WTC11 (cell line): ENCODE measurements at regions not wholly inside any gene's neighbourhood (a gene's known extent, or its start where the extent isn't known, plus 50 kb on each side); places are given as distances from the start of the nearest gene placed in this dataset.

Experiments
- ATAC-seq: fragments of 200-7000 bp; cut with Tn5 transposase; 2 replicates; pipeline ENCODE4 v1.10.0; 2021; ENCODE audit warnings: mild to moderate bottlenecking, moderate library complexity
- CTCF ChIA-PET: fragments of 300-600 bp; sonication (Branson Sonifier 250); formaldehyde crosslinking; loops from one replicate; lab custom pipeline; 2021; ENCODE audit warnings: antibody characterized with exemption; lab: Charles Lee
- POLR2A ChIA-PET: fragments of 350-600 bp; sonication (Branson Sonifier 250); formaldehyde crosslinking; loops from one replicate; lab custom pipeline; 2021; ENCODE audit warnings: antibody characterized with exemption; lab: Charles Lee
- DNase-seq: peaks from one replicate; pipeline ENCODE4 v3.0.0; 2021; ENCODE audit warnings: low spot score
- H3K27ac Mint-ChIP-seq: 2 replicates; pipeline ENCODE4 v1.8.0; 2021; ENCODE audit warnings: mixed read lengths
- H3K27me3 Mint-ChIP-seq: 2 replicates; pipeline ENCODE4 v1.8.0; 2021; ENCODE audit warnings: low read depth, mild to moderate bottlenecking, moderate library complexity, mixed read lengths
- H3K36me3 Mint-ChIP-seq: 2 replicates; pipeline ENCODE4 v1.8.0; 2021; ENCODE audit warnings: mixed read lengths
- H3K4me1 Mint-ChIP-seq: 2 replicates; pipeline ENCODE4 v1.8.0; 2022; ENCODE audit warnings: mixed read lengths
- H3K4me3 Mint-ChIP-seq: 2 replicates; pipeline ENCODE4 v1.8.0; 2021; ENCODE audit warnings: mild to moderate bottlenecking, moderate library complexity, mixed read lengths
- H3K9me3 Mint-ChIP-seq: 2 replicates; pipeline ENCODE4 v1.8.0; 2021; ENCODE audit warnings: mixed read lengths
- CDX4 ChIP-seq: fragments of 250-450 bp; sonication (Bioruptor Pico); IDR thresholded peaks from 2 replicates; pipeline ENCODE4 v1.9.0; 2021; ENCODE audit warnings: moderate library complexity, mild to moderate bottlenecking, inconsistent platforms, borderline replicate concordance
- CREB1 ChIP-seq: sonication (generic); formaldehyde crosslinking; IDR thresholded peaks from 2 replicates; pipeline ENCODE4 v1.8.0; 2023; ENCODE audit warnings: mild to moderate bottlenecking, missing genetic modification reagents
- E2F5 ChIP-seq: sonication (generic); formaldehyde crosslinking; IDR thresholded peaks from 2 replicates; pipeline ENCODE4 v1.8.1; 2022; ENCODE audit warnings: mild to moderate bottlenecking, moderate library complexity, missing genetic modification reagents
- ELF4 ChIP-seq: sonication (generic); formaldehyde crosslinking; IDR thresholded peaks from 2 replicates; pipeline ENCODE4 v1.8.1; 2022; ENCODE audit warnings: low read depth, mild to moderate bottlenecking, moderate library complexity, missing genetic modification reagents
- ETV6 ChIP-seq: sonication (generic); formaldehyde crosslinking; IDR thresholded peaks from 2 replicates; pipeline ENCODE4 v1.8.1; 2022; ENCODE audit warnings: mild to moderate bottlenecking, missing genetic modification reagents
- GTF2I ChIP-seq: fragments of 250-450 bp; sonication (Bioruptor Pico); conservative IDR thresholded peaks from 2 replicates; pipeline ENCODE4 v1.4.0; 2021; ENCODE audit warnings: mild to moderate bottlenecking
- JUN ChIP-seq: sonication (generic); formaldehyde crosslinking; IDR thresholded peaks from 2 replicates; pipeline ENCODE4 v1.8.0; 2023; ENCODE audit warnings: mild to moderate bottlenecking, missing genetic modification reagents
- TCF7 ChIP-seq: sonication (generic); formaldehyde crosslinking; IDR thresholded peaks from 2 replicates; pipeline ENCODE4 v1.8.0; 2022; ENCODE audit warnings: mild to moderate bottlenecking, low read depth, missing genetic modification reagents, moderate library complexity
- TP53 ChIP-seq: sonication (generic); formaldehyde crosslinking; IDR thresholded peaks from 2 replicates; pipeline ENCODE4 v1.8.1; 2023; ENCODE audit warnings: mild to moderate bottlenecking, missing genetic modification reagents
- ZMAT4 ChIP-seq: fragments of 250-450 bp; sonication (Bioruptor Pico); IDR thresholded peaks from 2 replicates; pipeline ENCODE4 v1.9.0; 2021; ENCODE audit warnings: mild to moderate bottlenecking
- ZNF121 ChIP-seq: sonication (generic); formaldehyde crosslinking; IDR thresholded peaks from 2 replicates; pipeline ENCODE4 v1.8.0; 2023; ENCODE audit warnings: missing genetic modification reagents
- ZNF232 ChIP-seq: sonication (generic); formaldehyde crosslinking; IDR thresholded peaks from 2 replicates; pipeline ENCODE4 v1.8.0; 2022; ENCODE audit warnings: mild to moderate bottlenecking, missing genetic modification reagents
- ZNF263 ChIP-seq: sonication (generic); formaldehyde crosslinking; IDR thresholded peaks from 2 replicates; pipeline ENCODE4 v1.8.1; 2022; ENCODE audit warnings: low read depth, mild to moderate bottlenecking, moderate library complexity, missing genetic modification reagents
- ZNF425 ChIP-seq: fragments of 250-450 bp; sonication (Bioruptor Pico); conservative IDR thresholded peaks from 2 replicates; pipeline ENCODE4 v1.9.0; 2021; ENCODE audit warnings: mild to moderate bottlenecking
- ZNF512 ChIP-seq: sonication (generic); formaldehyde crosslinking; IDR thresholded peaks from 2 replicates; pipeline ENCODE4 v1.8.1; 2022; ENCODE audit warnings: missing genetic modification reagents, borderline replicate concordance
- TF ChIP-seq, protein P1 (sequence below): sonication (generic); formaldehyde crosslinking; IDR thresholded peaks from 2 replicates; pipeline ENCODE4 v1.8.1; 2023; ENCODE audit warnings: mild to moderate bottlenecking, missing genetic modification reagents
- TF ChIP-seq, protein P2 (sequence below): sonication (generic); formaldehyde crosslinking; IDR thresholded peaks from 2 replicates; pipeline ENCODE4 v1.8.1; 2023; ENCODE audit warnings: mild to moderate bottlenecking, missing genetic modification reagents, moderate library complexity
- TF ChIP-seq, protein P3 (sequence below): fragments of 250-450 bp; sonication (Bioruptor Pico); IDR thresholded peaks from 2 replicates; pipeline ENCODE4 v1.8.0; 2021; ENCODE audit warnings: mild to moderate bottlenecking
- TF ChIP-seq, protein P4 (sequence below): sonication (generic); formaldehyde crosslinking; IDR thresholded peaks from 2 replicates; pipeline ENCODE4 v1.8.0; 2023; ENCODE audit warnings: mild to moderate bottlenecking, missing genetic modification reagents

GRCh38 chr20:53678990-53679596 is 85.5 kb upstream of the ZNF217 start (continued):
- TF ChIP-seq, protein P1, sequence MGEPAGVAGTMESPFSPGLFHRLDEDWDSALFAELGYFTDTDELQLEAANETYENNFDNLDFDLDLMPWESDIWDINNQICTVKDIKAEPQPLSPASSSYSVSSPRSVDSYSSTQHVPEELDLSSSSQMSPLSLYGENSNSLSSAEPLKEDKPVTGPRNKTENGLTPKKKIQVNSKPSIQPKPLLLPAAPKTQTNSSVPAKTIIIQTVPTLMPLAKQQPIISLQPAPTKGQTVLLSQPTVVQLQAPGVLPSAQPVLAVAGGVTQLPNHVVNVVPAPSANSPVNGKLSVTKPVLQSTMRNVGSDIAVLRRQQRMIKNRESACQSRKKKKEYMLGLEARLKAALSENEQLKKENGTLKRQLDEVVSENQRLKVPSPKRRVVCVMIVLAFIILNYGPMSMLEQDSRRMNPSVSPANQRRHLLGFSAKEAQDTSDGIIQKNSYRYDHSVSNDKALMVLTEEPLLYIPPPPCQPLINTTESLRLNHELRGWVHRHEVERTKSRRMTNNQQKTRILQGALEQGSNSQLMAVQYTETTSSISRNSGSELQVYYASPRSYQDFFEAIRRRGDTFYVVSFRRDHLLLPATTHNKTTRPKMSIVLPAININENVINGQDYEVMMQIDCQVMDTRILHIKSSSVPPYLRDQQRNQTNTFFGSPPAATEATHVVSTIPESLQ (CRISPR knock-in tag), result no peak
- TF ChIP-seq CDX4 (CRISPR knock-in tag) (no peak), E2F5 (CRISPR knock-in tag) (no peak), ELF4 (CRISPR knock-in tag) (no peak), JUN (CRISPR knock-in tag) (no peak), ZNF232 (CRISPR knock-in tag) (no peak), ETV6 (no peak), TP53 (no peak)
- TF ChIP-seq, protein P2, sequence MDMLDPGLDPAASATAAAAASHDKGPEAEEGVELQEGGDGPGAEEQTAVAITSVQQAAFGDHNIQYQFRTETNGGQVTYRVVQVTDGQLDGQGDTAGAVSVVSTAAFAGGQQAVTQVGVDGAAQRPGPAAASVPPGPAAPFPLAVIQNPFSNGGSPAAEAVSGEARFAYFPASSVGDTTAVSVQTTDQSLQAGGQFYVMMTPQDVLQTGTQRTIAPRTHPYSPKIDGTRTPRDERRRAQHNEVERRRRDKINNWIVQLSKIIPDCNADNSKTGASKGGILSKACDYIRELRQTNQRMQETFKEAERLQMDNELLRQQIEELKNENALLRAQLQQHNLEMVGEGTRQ, result no peak
- TF ChIP-seq, protein P3, sequence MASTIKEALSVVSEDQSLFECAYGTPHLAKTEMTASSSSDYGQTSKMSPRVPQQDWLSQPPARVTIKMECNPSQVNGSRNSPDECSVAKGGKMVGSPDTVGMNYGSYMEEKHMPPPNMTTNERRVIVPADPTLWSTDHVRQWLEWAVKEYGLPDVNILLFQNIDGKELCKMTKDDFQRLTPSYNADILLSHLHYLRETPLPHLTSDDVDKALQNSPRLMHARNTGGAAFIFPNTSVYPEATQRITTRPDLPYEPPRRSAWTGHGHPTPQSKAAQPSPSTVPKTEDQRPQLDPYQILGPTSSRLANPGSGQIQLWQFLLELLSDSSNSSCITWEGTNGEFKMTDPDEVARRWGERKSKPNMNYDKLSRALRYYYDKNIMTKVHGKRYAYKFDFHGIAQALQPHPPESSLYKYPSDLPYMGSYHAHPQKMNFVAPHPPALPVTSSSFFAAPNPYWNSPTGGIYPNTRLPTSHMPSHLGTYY (CRISPR knock-in tag), result no peak

GRCh38 chr20:53678315-53678989 is 84.8 kb upstream of the ZNF217 start:
- ATAC-seq (no peak), DNase-seq (no peak)
- Mint-ChIP-seq H3K27ac (peak overlapping the region; percentile 94), H3K9me3 (no peaks in the 10 kb centered on the region), H3K4me3 (peak overlapping the region; percentile 24), H3K4me1 (peaks cover 33% of the 10 kb centered on the region), H3K27me3 (no peaks in the 10 kb centered on the region), H3K36me3 (no peaks in the 10 kb centered on the region)
- ChIA-PET CTCF (interaction anchor here (0.7 to 1.0 kb wide), 2 partner anchors 33 to 264 kb away, joined by 3 read pairs; no protein-coding TSS in a partner anchor), POLR2A (interaction anchor here (0.7 to 0.8 kb wide), 2 partner anchors 14 to 101 kb away, joined by 3 to 5 read pairs; no protein-coding TSS in a partner anchor)
- no peak for TF ChIP-seq CREB1 (CRISPR knock-in tag)
- TF ChIP-seq CDX4 (CRISPR knock-in tag), result no peak
- TF ChIP-seq ZNF121 (CRISPR knock-in tag), result no peak
- no peak for TF ChIP-seq ZNF263 (CRISPR knock-in tag)
- TF ChIP-seq GTF2I, result no peak
- TF ChIP-seq TCF7 (CRISPR knock-in tag), result no peak
- no peak for TF ChIP-seq ZNF512 (CRISPR knock-in tag)
- TF ChIP-seq ZMAT4, result no peak
- TF ChIP-seq ZNF425 (CRISPR knock-in tag), result no peak
- TF ChIP-seq, protein P2, result no peak
- TF ChIP-seq, protein P4, sequence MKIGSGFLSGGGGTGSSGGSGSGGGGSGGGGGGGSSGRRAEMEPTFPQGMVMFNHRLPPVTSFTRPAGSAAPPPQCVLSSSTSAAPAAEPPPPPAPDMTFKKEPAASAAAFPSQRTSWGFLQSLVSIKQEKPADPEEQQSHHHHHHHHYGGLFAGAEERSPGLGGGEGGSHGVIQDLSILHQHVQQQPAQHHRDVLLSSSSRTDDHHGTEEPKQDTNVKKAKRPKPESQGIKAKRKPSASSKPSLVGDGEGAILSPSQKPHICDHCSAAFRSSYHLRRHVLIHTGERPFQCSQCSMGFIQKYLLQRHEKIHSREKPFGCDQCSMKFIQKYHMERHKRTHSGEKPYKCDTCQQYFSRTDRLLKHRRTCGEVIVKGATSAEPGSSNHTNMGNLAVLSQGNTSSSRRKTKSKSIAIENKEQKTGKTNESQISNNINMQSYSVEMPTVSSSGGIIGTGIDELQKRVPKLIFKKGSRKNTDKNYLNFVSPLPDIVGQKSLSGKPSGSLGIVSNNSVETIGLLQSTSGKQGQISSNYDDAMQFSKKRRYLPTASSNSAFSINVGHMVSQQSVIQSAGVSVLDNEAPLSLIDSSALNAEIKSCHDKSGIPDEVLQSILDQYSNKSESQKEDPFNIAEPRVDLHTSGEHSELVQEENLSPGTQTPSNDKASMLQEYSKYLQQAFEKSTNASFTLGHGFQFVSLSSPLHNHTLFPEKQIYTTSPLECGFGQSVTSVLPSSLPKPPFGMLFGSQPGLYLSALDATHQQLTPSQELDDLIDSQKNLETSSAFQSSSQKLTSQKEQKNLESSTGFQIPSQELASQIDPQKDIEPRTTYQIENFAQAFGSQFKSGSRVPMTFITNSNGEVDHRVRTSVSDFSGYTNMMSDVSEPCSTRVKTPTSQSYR (CRISPR knock-in tag), result no peak
